RWPE1 (cell line): ENCODE measurements at regions not wholly inside any gene's neighbourhood (a gene's known extent, or its start where the extent isn't known, plus 50 kb on each side); places are given as distances from the start of the nearest gene placed in this dataset.
"Not testable (repeated sequence)": the region's sequence is repeated elsewhere in the genome, so short reads cannot be mapped to it uniquely, and the experiment has no call there.

Source experiments
- CTCF ChIA-PET: fragments of 350-600 bp; sonication (Branson Sonifier 250); formaldehyde crosslinking; extraction: SDS; loops from one replicate; lab custom pipeline; 2021; lab: Yijun Ruan, JAX
- POLR2A ChIA-PET: fragments of 400-600 bp; formaldehyde crosslinking; extraction: SDS; loops from one replicate; lab custom pipeline; 2020; ENCODE audit warnings: antibody characterized with exemption; ENCODE audit not compliant: low non-redundant PET; lab: Yijun Ruan, JAX
- DNase-seq: peaks from one replicate; pipeline ENCODE4 v3.0.0; 2012; ENCODE audit warnings: low spot score
- H3K27ac ChIP-seq: fragments of 450-650 bp; 2 replicates; pipeline ENCODE4 v1.5.1; 2017
- CTCF ChIP-seq: fragments of 450-650 bp; conservative IDR thresholded peaks from 2 replicates; pipeline ENCODE4 v1.5.1; 2017; ENCODE audit warnings: low read depth, mild to moderate bottlenecking

- POLR2A ChIA-PET = no interaction called here
- no peak for DNase-seq
- no peak for TF ChIP-seq CTCF
- CTCF ChIA-PET = no interaction called here
- H3K27ac ChIP-seq = no peak overlapping the region
Measured at GRCh38 chr6:140732155-140732554, 1357.7 kb upstream of the CITED2 start.

- no peak overlapping the region for H3K27ac ChIP-seq
- DNase-seq = no peak
- no peak for TF ChIP-seq CTCF
- CTCF ChIA-PET = no interaction called here
- POLR2A ChIA-PET = no interaction called here
Measured at GRCh38 chr6:140731741-140732140, 1357.3 kb upstream of the CITED2 start.

- no peak for DNase-seq
- no peak for TF ChIP-seq CTCF
- POLR2A ChIA-PET = no interaction called here
- CTCF ChIA-PET = no interaction called here
- no peak overlapping the region for H3K27ac ChIP-seq
Measured at GRCh38 chr6:140729521-140729920, 1355.1 kb upstream of the CITED2 start.

- no peak for TF ChIP-seq CTCF
- CTCF ChIA-PET = no interaction called here
- no peak overlapping the region for H3K27ac ChIP-seq
- POLR2A ChIA-PET = no interaction called here
- DNase-seq = no peak
Measured at GRCh38 chr6:140718021-140718420, 1343.6 kb upstream of the CITED2 start.

- H3K27ac ChIP-seq = no peak overlapping the region
- POLR2A ChIA-PET = no interaction called here
- no peak for DNase-seq
- no peak for TF ChIP-seq CTCF
- CTCF ChIA-PET = no interaction called here
Measured at GRCh38 chr6:140713495-140713894, 1339.0 kb upstream of the CITED2 start.

- POLR2A ChIA-PET = no interaction called here
- DNase-seq = no peak
- no peak overlapping the region for H3K27ac ChIP-seq
- TF ChIP-seq CTCF = no peak
- CTCF ChIA-PET = no interaction called here
Measured at GRCh38 chr6:140711019-140711613, 1336.7 kb upstream of the CITED2 start.

- no peak for DNase-seq
- ChIA-PET POLR2A (no interaction called here), CTCF (interaction anchor here (0.6 to 0.9 kb wide), 2 partner anchors 13 to 38 kb away, joined by 3 to 5 read pairs; no protein-coding TSS in a partner anchor)
- TF ChIP-seq CTCF = no peak
- H3K27ac ChIP-seq = no peak overlapping the region
Measured at GRCh38 chr6:140708441-140708840, 1334.0 kb upstream of the CITED2 start.

- DNase-seq, POLR2A ChIA-PET, CTCF ChIA-PET, H3K27ac ChIP-seq: not testable (repeated sequence)
Measured at GRCh38 chr6:140704008-140704407, 1329.6 kb upstream of the CITED2 start.
